A549 (cell line): ENCODE measurements at regions not wholly inside any gene's neighbourhood (a gene's known extent, or its start where the extent isn't known, plus 50 kb on each side); places are given as distances from the start of the nearest gene placed in this dataset.
A peak's percentile ranks its signal among the peaks of the same experiment; 100 is the strongest.

ENCODE experiments used
- ATAC-seq, 2 experiments: fragments of 200-7000 bp in 1 of 2; fragments of >200 bp in 1 of 2; cut with Nextera tagmentation in 1 of 2; cut with Tn5 transposase in 1 of 2; 3 replicates each; pipeline versions ENCODE4 v1.8.0 to v1.9.1; 2018 to 2020; ENCODE audit warnings: mild to moderate bottlenecking in 1 of 2, moderate library complexity in 1 of 2
- CTCF ChIA-PET: fragments of 300-600 bp; sonication (Branson Sonifier 250); formaldehyde crosslinking; extraction: SDS; loops from one replicate; lab custom pipeline; 2021; ENCODE audit warnings: antibody characterized with exemption, inconsistent platforms; lab: Yijun Ruan, JAX
- POLR2A ChIA-PET: fragments of 350-600 bp; formaldehyde crosslinking; extraction: SDS; loops from one replicate; lab custom pipeline; 2021; ENCODE audit warnings: antibody characterized with exemption, inconsistent platforms; lab: Yijun Ruan, JAX
- DNase-seq, 2 experiments: peaks; one replicate each; pipeline versions ENCODE4 v3.0.0 to v3.0.0-alpha.2; 2011 to 2016; ENCODE audit warnings: low read depth in 1 of 2, low spot score in 1 of 2
- FAIRE-seq: peaks from 2 replicates; lab custom pipeline; 2011; peaks lifted over from hg19 to GRCh38; lab: Jason Lieb, UNC
- H3K27ac ChIP-seq, 2 experiments: fragments of >200 bp; sonication (Bioruptor Twin); formaldehyde crosslinking; 3 replicates each; pipeline ENCODE4 v1.5.1; 2016 to 2017
- H3K4me1 ChIP-seq: fragments of >200 bp; sonication (Bioruptor Twin); formaldehyde crosslinking; 3 replicates; pipeline ENCODE4 v1.6.1; 2016
- H3K4me2 ChIP-seq: fragments of >200 bp; sonication (Bioruptor Twin); formaldehyde crosslinking; 3 replicates; pipeline ENCODE4 v1.6.1; 2016
- H3K4me3 ChIP-seq: fragments of >200 bp; sonication (Bioruptor Twin); formaldehyde crosslinking; 3 replicates; pipeline ENCODE4 v1.5.1; 2016
- H3K9me3 ChIP-seq: fragments of >200 bp; sonication (Bioruptor Twin); formaldehyde crosslinking; 3 replicates; pipeline ENCODE4 v1.6.1; 2016
- CHD2 ChIP-seq: fragments of 150-350 bp; IDR thresholded peaks from 2 replicates; pipeline ENCODE4 v1.6.1; 2014; ENCODE audit warnings: low read length; ENCODE audit not compliant: partially characterized antibody
- EP300 ChIP-seq, 2 experiments: fragments of >200 bp; sonication (Bioruptor Twin); formaldehyde crosslinking; IDR thresholded peaks; 2 replicates in 1 of 2; 3 replicates in 1 of 2; pipeline ENCODE4 v1.6.1; 2016 to 2017
- ESRRA ChIP-seq: fragments of 150-350 bp; IDR thresholded peaks from 2 replicates; pipeline ENCODE4 v1.6.1; 2014; ENCODE audit warnings: mild to moderate bottlenecking, low read length, borderline replicate concordance
- FOSB ChIP-seq: fragments of 250-450 bp; sonication (Bioruptor Pico); IDR thresholded peaks from 2 replicates; pipeline ENCODE4 v1.5.0; 2020; ENCODE audit warnings: mild to moderate bottlenecking, moderate library complexity
- GATA3 ChIP-seq: IDR thresholded peaks from 2 replicates; pipeline ENCODE4 v1.6.1; 2012; ENCODE audit warnings: borderline replicate concordance
- KDM5A ChIP-seq: fragments of 200-600 bp; sonication (generic); IDR thresholded peaks from 2 replicates; pipeline ENCODE4 v1.6.1; 2016; ENCODE audit warnings: antibody characterized with exemption, mild to moderate bottlenecking
- PBX3 ChIP-seq: IDR thresholded peaks from 2 replicates; pipeline ENCODE4 v1.6.1; 2012
- POLR2A ChIP-seq: IDR thresholded peaks from 2 replicates; pipeline ENCODE4 v1.6.1; 2012; ENCODE audit warnings: mild to moderate bottlenecking, low read length
- RAD21 ChIP-seq, 2 experiments: fragments of >200 bp in 1 of 2; sonication (Bioruptor Twin) in 1 of 2; formaldehyde crosslinking in 1 of 2; IDR thresholded peaks in 1 of 2; conservative IDR thresholded peaks in 1 of 2; 2 replicates in 1 of 2; 3 replicates in 1 of 2; pipeline ENCODE4 v1.6.1; 2012 to 2018; ENCODE audit warnings: inconsistent platforms in 1 of 2
- RARB ChIP-seq: fragments of 250-450 bp; sonication (Bioruptor Pico); IDR thresholded peaks from 2 replicates; pipeline ENCODE4 v1.8.0; 2021; ENCODE audit warnings: mild to moderate bottlenecking, moderate library complexity
- RNF2 ChIP-seq: fragments of 200-600 bp; sonication (generic); IDR thresholded peaks from 2 replicates; pipeline ENCODE4 v1.6.1; 2016; ENCODE audit warnings: low read depth, mild to moderate bottlenecking, antibody characterized with exemption, moderate library complexity, borderline replicate concordance
- SMC3 ChIP-seq: fragments of >200 bp; sonication (Bioruptor Twin); formaldehyde crosslinking; IDR thresholded peaks from 3 replicates; pipeline ENCODE4 v1.6.1; 2018; ENCODE audit warnings: inconsistent platforms
- TFCP2L1 ChIP-seq: fragments of 250-450 bp; sonication (Bioruptor Pico); IDR thresholded peaks from 2 replicates; pipeline ENCODE4 v1.5.0; 2021; ENCODE audit warnings: mild to moderate bottlenecking
- WGBS: methylation state at CpG from one replicate; pipeline ENCODE4 v1.1.6; 2017; ENCODE audit errors: missing lambda C conversion rate; 5-methylcytosine and 5-hydroxymethylcytosine counted together
- TF ChIP-seq, protein P1 (sequence below): IDR thresholded peaks from 2 replicates; pipeline ENCODE4 v1.6.1; 2012
- TF ChIP-seq, protein P2 (sequence below): fragments of >200 bp; sonication (Bioruptor Twin); formaldehyde crosslinking; IDR thresholded peaks from 2 replicates; pipeline ENCODE4 v1.6.1; 2016
- TF ChIP-seq, protein P3 (sequence below): fragments of >200 bp; sonication (Bioruptor Twin); formaldehyde crosslinking; IDR thresholded peaks from 3 replicates; pipeline ENCODE4 v1.5.1; 2016

DNA sequence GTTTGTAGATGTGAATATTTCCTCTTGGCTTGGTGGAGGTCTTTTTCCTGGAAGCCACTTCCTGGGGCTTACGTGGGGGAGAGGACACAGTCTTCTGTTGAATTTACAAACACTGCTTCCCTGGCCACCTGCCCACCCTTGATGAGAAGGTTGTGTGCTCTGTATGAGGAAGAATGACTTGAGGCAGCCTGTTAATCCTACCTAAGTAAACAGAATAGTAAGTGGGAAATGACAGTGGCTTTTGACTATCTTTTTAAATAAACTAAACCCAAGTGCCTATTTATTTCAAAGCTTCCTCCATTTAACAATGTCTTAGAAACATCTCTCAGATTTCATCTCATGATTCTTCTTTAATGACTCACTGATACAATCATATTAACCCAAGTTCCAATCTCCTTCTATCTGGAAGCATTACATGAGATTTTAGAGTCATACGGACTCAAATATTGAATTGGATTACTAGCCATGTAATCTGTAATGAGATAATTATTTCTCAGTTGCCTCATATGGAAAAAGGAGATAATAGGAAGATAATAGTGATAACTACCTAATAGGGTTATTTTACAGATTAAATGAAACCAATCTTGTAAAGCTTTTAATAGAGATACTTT, 96.6 kb upstream of the SMIM36 start (continued):
- TF ChIP-seq, protein P1, sequence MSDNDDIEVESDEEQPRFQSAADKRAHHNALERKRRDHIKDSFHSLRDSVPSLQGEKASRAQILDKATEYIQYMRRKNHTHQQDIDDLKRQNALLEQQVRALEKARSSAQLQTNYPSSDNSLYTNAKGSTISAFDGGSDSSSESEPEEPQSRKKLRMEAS: no peak
- TF ChIP-seq PBX3: no peak

DNA sequence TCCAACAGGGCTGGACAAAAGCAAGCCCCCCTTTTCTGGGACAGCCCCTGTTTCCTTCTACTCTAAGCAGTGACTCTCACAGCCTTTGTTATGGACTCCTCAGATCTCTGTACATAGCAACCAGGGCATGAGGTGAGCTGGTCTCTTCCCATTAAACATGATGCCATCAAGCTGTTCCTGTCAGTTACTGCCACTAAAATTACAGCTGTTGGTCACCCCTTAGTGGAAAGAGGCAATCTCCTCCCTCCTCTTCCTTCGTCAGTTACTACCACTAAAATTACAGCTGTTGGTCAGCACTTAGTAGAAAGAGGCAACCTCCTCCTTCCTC, 95.2 kb upstream of the SMIM36 start:
- no peak for ATAC-seq
- no peak for DNase-seq
- FAIRE-seq: no peak
- CTCF ChIA-PET: interaction anchor here (1.0 to 13.4 kb wide), 4 partner anchors 16 to 111 kb away, joined by 3 to 313 read pairs (median 3); no protein-coding TSS in a partner anchor
- Histone ChIP-seq H3K4me1 (peaks cover 18% of the 10 kb centered on the region), H3K9me3 (no peaks in the 10 kb centered on the region), H3K27ac (peak overlapping the region; percentile 10 to 64; a peak in 3 of 6 replicates), H3K4me3 (no peak overlapping the region), H3K4me2 (no peak overlapping the region)
- TF ChIP-seq RARB (CRISPR knock-in tag) (no peak), POLR2A (no peak), FOSB (CRISPR knock-in tag) (no peak), TFCP2L1 (CRISPR knock-in tag) (no peak), GATA3 (no peak), KDM5A (no peak), ESRRA (no peak)
- POLR2A ChIA-PET: no interaction called here
- 58% methylated on average over 1 of the region's 1 CpG for WGBS

DNA sequence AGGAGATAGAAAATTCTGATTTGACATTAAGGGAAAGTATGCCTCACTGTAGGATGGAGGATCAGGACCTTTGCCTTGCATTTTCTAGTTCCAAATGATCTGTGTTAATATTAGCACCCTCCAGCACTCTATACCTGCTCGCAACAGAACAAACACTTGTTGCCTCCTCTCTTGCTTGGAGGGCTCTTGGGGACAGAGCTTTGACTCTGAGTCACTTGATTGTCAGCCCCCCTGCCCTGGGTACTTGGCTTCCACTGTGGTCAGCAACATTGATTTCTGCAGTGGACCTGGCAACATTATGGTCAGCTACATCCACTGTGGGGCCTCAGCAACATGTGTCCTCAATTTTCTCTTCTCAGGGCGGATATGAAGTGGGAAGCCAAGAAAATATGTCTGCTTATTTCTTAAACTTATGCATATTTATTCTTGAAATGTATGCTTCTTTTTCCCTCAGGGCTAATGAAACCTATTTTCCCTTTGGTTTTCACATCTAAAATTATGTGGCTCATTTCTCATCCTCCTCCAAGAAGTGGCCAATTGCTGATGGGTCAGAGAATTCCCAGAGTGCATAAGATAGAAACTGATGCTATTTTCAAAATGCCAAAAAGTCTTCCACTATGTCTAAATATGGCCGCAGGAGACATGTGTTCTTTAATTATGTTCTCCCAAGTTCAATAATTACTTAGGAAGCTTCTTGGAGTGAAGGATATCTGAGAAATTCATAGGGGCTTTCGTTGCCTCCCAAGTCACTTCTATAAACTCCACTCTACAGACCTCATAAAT, 94.6 kb upstream of the SMIM36 start:
- CTCF ChIA-PET: interaction anchor here (1.0 to 13.4 kb wide), 8 partner anchors 16 to 165 kb away, joined by 3 to 313 read pairs (median 3); no protein-coding TSS in a partner anchor
- H3K27ac ChIP-seq: no peak overlapping the region
- no peak for TF ChIP-seq CHD2
- TF ChIP-seq, all 56 proteins: peak for 0
- no peak for ATAC-seq
- POLR2A ChIA-PET: no interaction called here
- H3K9me3 ChIP-seq: no peaks in the 10 kb centered on the region
- 73% methylated on average over 4 of the region's 4 CpGs for WGBS
- H3K4me2 ChIP-seq: no peak overlapping the region
- DNase-seq: no peak
- FAIRE-seq: no peak
- H3K4me3 ChIP-seq: no peak overlapping the region
- peaks cover 18% of the 10 kb centered on the region for H3K4me1 ChIP-seq

GRCh38 chr17:55601874-55602364, 90.7 kb upstream of the SMIM36 start:
- POLR2A ChIA-PET: no interaction called here
- FAIRE-seq: no peak

More at GRCh38 chr17:55601874-55602364, 90.7 kb upstream of the SMIM36 start:
- Histone ChIP-seq H3K4me2 (no peak overlapping the region), H3K9me3 (peaks cover 26% of the 10 kb centered on the region; the same call in 2 of the 3 replicates), H3K4me1 (peaks cover 2% of the 10 kb centered on the region; the same call in 2 of the 3 replicates), H3K27ac (no peak overlapping the region), H3K4me3 (no peak overlapping the region)
- CTCF ChIA-PET: interaction anchor here (0.6 to 13.4 kb wide), 45 partner anchors 8 to 616 kb away, joined by 3 to 313 read pairs (median 4); partner anchors contain the start of gene TMEM100
- DNase-seq (peak; percentile 40 to 60), ATAC-seq (peak; percentile 73 to 89; a peak in 5 of 6 replicates)
- TF ChIP-seq EP300 (IDR thresholded peaks at IDR 0.05) (no peak), RNF2 (no peak), RAD21 (conservative IDR thresholded peaks at IDR 0.05 in 1 of 2, IDR thresholded peaks at IDR 0.05 in 1 of 2) (peak; percentile 91 to 93), SMC3 (peak; percentile 97)
- TF ChIP-seq, protein P2, sequence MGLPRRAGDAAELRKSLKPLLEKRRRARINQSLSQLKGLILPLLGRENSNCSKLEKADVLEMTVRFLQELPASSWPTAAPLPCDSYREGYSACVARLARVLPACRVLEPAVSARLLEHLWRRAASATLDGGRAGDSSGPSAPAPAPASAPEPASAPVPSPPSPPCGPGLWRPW: no peak
- TF ChIP-seq, protein P3, sequence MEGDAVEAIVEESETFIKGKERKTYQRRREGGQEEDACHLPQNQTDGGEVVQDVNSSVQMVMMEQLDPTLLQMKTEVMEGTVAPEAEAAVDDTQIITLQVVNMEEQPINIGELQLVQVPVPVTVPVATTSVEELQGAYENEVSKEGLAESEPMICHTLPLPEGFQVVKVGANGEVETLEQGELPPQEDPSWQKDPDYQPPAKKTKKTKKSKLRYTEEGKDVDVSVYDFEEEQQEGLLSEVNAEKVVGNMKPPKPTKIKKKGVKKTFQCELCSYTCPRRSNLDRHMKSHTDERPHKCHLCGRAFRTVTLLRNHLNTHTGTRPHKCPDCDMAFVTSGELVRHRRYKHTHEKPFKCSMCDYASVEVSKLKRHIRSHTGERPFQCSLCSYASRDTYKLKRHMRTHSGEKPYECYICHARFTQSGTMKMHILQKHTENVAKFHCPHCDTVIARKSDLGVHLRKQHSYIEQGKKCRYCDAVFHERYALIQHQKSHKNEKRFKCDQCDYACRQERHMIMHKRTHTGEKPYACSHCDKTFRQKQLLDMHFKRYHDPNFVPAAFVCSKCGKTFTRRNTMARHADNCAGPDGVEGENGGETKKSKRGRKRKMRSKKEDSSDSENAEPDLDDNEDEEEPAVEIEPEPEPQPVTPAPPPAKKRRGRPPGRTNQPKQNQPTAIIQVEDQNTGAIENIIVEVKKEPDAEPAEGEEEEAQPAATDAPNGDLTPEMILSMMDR: peak; percentile 83
